WTC11 (cell line): ENCODE measurements at regions not wholly inside any gene's neighbourhood (a gene's known extent, or its start where the extent isn't known, plus 50 kb on each side); places are given as distances from the start of the nearest gene placed in this dataset.

ENCODE experiments used
- CTCF ChIP-seq: fragments of 200-600 bp; IDR thresholded peaks from 2 replicates; pipeline ENCODE4 v1.8.0; 2022; ENCODE audit warnings: antibody characterized with exemption
- KAT7 ChIP-seq: sonication (generic); formaldehyde crosslinking; IDR thresholded peaks from 2 replicates; pipeline ENCODE4 v1.8.1; 2023; ENCODE audit warnings: missing genetic modification reagents, mild to moderate bottlenecking, borderline replicate concordance
- NR2C2 ChIP-seq: sonication (generic); formaldehyde crosslinking; IDR thresholded peaks from 2 replicates; pipeline ENCODE4 v1.8.0; 2022; ENCODE audit warnings: mild to moderate bottlenecking, missing genetic modification reagents

DNA sequence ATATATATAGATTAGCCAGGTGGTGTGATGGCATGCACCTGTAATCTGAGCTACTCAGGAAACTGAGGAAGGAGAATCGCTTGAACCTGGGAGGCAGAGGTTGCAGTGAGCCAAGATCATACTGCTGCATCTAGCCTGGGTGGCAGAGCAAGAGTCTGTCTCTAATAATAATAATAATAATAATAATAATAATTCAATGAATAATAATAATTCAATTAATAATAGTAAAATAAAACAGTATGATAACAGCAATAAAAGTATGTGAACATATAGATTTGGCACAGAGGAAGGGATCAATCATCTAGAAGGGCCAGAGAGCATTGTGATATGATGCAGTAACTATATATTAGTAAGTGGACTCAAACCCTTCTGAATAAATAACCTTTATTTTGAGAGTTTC, 314.5 kb upstream of the COL8A1 start:
- no peak for TF ChIP-seq KAT7 (CRISPR knock-in tag)
- TF ChIP-seq CTCF, result no peak
- no peak for TF ChIP-seq NR2C2
